NCI-H1417 (cell line): ENCODE measurements at regions not wholly inside any gene's neighbourhood (a gene's known extent, or its start where the extent isn't known, plus 50 kb on each side); places are given as distances from the start of the nearest gene placed in this dataset.
"Not testable (repeated sequence)": the region's sequence is repeated elsewhere in the genome, so short reads cannot be mapped to it uniquely, and the experiment has no call there.

Experiments
- DNase-seq, 3 experiments: peaks; one replicate each; lab custom pipeline; 2025; lab: John Stamatoyannopoulos, UW

GRCh38 chr7:131800531-131800930 lies 244.1 kb upstream of the PODXL start:
- DNase-seq, result no peak

DNA sequence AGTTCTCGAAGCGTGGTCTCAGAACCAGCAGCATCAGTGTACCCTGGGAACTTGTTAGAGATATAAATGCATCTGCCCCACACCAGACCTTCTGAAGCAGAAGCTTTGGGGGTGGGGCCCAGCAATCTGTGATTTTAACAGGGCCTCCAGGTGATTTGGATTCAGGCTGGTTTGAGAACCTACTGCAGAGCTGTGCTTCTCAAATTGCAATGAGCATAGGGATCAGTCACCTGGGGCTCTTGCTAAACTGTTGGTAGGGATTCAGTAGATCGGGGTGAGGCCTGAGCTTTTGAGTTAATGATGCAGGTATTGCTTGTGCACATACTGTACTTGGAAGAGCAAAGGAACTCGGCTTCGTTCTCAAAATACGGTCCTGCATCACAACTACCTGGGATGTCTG lies 243.6 kb upstream of the PODXL start:
- DNase-seq, result no peak

- no peak for DNase-seq
These were observed 241.4 kb upstream of the PODXL start for GRCh38 chr7:131797841-131798240.

DNA sequence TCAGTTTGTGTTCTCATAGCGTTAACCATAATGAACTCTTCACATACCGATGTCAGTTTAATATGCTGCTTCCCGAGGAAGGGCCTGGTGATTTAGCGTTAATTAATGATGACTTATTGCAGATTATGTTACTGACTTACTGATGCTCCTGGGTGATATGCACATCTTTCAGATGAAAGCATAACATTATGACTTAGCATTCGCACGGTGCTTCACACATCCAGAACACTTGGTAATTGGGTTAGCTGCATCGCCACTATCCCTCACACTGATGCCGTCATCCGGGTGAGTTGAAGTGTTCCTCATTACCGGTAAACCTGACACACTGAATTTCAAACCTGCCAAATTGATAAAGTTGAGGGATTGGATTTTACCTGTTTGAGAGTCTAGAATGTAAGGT lies 239.0 kb upstream of the PODXL start:
- DNase-seq, result no peak

DNA sequence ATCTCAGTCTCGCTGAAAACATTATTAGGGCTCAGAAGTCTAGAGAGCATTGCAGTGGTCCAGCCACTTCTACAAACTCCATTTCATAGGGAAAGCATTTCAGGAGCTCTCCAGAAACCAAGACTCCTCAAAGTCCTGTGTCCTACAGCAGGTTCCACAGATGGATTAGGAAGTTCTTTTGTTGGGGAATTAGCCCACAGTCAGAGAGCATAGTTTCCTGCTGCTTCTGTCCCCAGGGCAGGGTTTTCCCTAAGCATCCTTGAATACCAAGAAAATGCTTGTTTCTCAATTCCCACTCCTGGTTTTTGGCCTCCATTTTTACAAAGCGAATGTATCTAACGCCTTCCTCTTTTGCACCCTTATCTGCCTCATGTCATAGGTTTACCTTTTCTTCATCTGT lies 235.9 kb upstream of the PODXL start:
- no peak for DNase-seq

DNA sequence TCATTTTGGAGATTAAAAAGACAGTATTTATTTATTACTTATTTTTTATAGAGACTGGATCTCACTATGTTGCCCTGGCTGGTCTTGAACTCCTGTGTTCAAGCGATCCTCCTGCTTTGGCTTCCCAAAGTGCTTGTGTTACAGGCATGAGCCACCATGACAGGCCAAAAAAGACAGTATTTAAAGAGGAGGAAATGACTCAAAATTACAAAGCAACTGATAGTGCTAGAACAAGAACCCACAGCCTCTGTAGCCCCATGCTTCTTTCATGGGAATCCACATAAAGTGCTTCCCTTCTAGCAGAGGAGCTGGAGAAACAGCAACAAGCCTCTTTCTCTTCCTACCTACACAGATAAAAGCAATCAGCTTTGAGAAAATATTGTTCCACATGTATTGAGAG lies 230.7 kb upstream of the PODXL start:
- DNase-seq, result no peak

DNA sequence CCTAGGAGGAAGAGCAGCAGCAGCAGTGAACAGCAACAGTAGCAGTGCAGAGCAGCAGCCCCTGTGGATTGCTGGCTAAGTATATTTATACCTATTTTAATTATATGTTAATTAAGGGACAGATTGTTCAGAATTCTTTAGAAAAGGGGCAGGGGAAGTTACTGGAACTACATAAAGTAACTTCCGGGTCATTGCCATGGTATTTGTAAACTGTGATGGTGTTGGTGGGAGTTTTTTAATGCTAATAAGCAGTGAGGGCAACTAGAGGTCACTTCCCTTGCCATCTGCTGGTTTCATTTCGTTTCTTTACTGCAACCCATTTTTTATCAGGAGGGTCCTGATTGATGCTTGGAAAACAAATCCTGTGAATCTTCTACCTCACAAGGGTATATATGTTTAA lies 229.8 kb upstream of the PODXL start:
- no peak for DNase-seq

- DNase-seq, result no peak
These were observed 222.2 kb upstream of the PODXL start for GRCh38 chr7:131778601-131779000.

- DNase-seq, result no peak
These were observed 218.2 kb upstream of the PODXL start for GRCh38 chr7:131774419-131775220.

- DNase-seq, result no peak
These were observed 217.0 kb upstream of the PODXL start for GRCh38 chr7:131773413-131773812.

- no peak for DNase-seq
These were observed 212.8 kb upstream of the PODXL start for GRCh38 chr7:131769241-131769640.

DNA sequence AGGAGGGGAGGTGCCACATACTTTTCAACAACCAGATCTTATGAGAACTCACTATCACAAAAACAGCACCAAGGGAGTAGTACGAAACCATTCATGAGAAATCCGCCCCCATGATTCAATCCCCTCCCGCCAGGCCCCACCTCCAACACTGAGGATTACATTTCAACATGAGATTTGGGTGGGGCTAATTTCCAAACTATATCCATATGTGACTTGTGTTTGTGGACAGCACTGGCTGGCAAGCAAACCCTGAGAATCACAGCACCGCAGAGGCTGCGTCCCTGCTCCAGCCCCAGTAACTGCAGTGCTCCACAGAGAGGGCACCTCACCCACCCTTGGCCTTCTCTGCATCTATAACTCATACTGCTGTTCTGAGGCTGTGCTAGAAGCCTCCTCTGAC lies 211.2 kb upstream of the PODXL start:
- no peak for DNase-seq

DNA sequence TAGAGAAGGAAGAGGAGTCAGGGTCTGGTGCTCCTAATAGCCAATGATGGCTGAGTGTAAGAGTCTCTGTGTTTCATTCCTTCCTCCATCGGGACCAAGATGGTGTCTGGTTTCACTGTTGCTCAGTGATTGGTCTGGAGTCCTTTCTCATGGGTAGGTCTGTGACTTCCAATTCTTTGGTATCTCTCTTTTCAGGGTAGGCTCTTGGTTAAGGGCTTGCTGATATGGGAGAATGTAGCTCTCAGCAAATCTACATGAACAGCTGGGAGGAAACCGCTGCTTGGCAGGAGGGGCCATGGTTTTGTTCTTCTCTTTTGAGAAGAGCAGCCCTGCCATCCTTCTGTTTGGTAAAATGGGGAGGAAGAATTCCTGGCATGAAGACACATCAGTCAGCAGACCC lies 209.1 kb upstream of the PODXL start:
- peak in 1 of 3 experiments; percentile 35 for DNase-seq

DNA sequence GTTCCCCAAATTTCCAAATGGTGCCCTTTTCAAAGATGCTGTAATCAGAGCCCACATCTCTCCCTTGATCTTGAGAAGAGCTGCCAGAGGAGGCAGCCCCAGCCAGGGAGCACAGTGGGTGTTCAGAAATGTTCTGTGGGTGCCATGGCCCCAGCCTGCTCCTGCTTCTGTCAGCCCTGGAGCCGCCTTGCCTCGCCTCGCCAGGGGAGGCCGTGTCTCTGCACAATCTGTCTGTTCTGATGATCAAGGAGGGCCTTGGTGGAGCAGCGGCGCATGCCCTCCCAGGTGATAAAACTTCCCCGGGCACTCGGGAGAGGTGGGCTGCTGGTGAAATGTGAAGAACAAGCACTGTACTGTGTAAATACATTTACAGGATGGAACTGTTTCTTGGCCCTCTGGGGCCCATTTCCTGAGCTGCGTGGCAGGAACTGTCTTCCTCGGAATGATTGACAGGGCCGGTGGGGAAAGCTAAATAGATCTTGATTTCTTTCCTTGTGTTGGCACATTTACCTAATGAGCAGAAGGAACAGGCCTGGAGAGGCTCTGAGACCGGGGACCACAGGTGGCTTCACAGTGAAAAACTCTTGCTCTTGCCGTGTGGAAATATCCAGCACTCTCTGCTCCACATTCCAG lies 207.8 kb upstream of the PODXL start:
- no peak for DNase-seq

- DNase-seq, result no peak
These were observed 206.3 kb upstream of the PODXL start for GRCh38 chr7:131762753-131763152.

GRCh38 chr7:131755801-131756200 lies 199.4 kb upstream of the PODXL start:
- DNase-seq, result not testable (repeated sequence)

- DNase-seq, result peak in 1 of 3 experiments; percentile 22
These were observed 197.3 kb upstream of the PODXL start for GRCh38 chr7:131753620-131754222.

- peak; percentile 19 to 74 (median 47) for DNase-seq
These were observed 191.3 kb upstream of the PODXL start for GRCh38 chr7:131747658-131748232.

DNA sequence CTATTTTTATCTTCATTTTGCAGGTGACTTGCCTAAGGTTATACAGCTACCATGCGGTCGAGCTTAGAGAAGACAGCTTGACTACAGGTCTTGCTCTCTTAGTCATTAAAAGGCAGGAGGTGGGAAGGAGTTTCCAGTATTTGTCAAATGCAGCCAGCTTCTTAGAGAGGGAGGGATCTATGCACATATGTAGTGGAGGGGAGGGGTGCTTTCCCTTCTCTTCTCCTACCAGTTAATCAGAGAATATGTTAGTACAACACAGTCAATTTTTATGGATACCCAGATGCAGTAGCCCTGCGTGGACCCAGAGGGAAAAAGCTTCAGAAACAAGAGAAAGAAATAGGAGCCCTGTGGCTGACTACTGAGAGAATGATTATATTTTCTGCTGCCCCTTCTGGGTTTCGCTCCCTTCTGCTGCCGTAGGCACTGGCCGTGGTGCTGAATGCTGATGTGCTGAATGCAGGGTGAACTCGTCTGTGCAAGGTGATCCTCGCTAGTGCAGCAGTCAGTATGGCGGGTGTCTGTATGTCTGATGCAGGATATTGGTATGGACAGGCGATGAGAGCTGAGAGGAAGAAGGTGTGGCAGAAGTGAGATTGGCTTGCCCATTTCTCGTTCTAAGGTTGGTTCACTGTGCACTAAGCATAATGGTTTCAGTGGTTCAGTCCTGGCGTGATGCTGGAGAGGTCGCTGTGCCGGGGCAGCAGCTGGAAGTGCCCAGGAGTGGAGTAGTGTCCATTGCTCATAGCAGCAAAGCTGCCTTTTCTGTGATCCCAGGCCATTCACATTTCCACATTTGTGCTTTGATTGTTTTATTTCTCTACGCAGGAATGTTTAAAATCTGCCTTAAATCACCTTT lies 189.2 kb upstream of the PODXL start:
- DNase-seq, result no peak

DNA sequence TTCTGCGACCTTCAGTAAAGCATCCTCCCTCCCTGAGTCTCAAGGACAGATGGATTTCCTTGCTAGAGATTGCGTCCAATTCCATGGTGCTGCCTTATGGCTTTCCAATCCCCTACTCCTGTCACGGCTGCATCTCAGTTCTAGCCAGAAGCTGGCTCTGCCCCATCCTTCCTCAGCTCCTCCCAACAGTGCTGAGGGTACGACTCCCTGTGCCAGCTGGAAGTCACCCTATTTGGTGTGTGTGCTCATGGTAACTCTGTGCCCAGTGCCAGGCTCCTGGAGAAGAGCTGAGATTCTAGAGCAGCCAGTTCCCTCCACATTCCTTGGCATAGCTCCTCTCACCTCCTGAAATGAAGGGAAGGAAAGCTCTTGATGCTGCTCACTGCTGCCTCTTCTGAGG lies 185.0 kb upstream of the PODXL start:
- no peak for DNase-seq

DNA sequence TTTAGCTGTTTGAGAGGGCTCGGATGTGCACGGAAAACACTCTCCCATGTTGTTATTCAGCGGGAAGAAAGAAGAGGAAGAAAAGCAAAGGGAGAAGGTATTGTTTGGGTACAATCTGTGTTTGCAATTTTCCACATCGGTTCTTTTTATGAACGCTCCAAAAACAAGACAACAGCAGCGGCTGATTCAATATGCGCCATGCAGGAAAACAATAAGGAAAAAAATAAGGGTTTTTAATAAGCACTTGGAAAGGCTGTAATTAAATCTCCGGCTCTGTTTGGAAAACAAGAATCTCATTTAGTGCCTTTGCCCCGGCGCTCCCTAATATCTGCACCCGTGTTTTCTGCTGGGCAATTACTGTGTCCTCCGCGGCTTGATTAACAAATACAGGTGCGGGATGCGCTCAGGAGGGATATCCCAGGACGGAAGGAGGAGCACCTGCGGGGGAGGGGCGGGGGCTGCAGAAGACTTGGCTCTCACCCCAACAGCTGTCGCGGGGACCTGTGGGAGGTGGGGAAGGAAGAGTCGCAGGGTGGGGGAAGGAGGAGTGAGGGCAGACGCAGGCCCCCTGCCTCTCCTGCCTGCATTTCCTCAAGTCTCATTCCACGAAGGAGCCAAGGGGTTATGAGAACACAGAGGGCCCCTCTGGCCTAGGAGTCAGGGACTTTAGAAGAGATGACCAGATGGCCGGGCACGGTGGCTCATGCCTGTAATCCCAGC lies 181.5 kb upstream of the PODXL start:
- peak in 2 of 3 experiments; percentile 47 to 68 for DNase-seq
